SH-SY5Y (cell line): ENCODE measurements at regions not wholly inside any gene's neighbourhood (a gene's known extent, or its start where the extent isn't known, plus 50 kb on each side); places are given as distances from the start of the nearest gene placed in this dataset.

Experiments used
- GATA2 ChIP-seq: IDR thresholded peaks from 2 replicates; pipeline ENCODE4 v1.6.1; 2011; ENCODE audit warnings: mild to moderate bottlenecking, low read depth, low read length
- GATA3 ChIP-seq: IDR thresholded peaks from 2 replicates; pipeline ENCODE4 v1.6.1; 2011; ENCODE audit warnings: low read depth, mild to moderate bottlenecking, low read length, moderate library complexity

GRCh38 chr3:13139471-13140065, 66.3 kb upstream of the IQSEC1 start:
- TF ChIP-seq GATA2 (no peak), GATA3 (no peak)
